ENCODE measurements at regions not wholly inside any gene's neighbourhood (a gene's known extent, or its start where the extent isn't known, plus 50 kb on each side); places are given as distances from the start of the nearest gene placed in this dataset.

- WGBS, 2 experiments (ENCODE audit: extremely low coverage in 2 of 2, insufficient read length in 1 of 2): no CpG with 5 or more reads among the region's 6 CpGs
- H3K4me3 ChIP-seq (ENCODE audit: insufficient read depth, low read depth, low read length): no peak overlapping the region
- H4K20me1 ChIP-seq (ENCODE audit: insufficient read depth, low read length): no peaks in the 10 kb centered on the region
- H2BK15ac ChIP-seq (ENCODE audit: low read depth, low read length): no peak overlapping the region
- CTCF ChIA-PET: no interaction called here
- no peak overlapping the region for H3K9ac ChIP-seq (ENCODE audit: low read depth, low read length)
- H3K14ac ChIP-seq (replicated peaks; ENCODE audit: low read depth, low read length): no peak overlapping the region
- H2BK120ac ChIP-seq (ENCODE audit: low read depth, low read length): no peak overlapping the region
- H3K18ac ChIP-seq (ENCODE audit: low read depth, low read length): no peak overlapping the region
- H4K8ac ChIP-seq (ENCODE audit: low read depth in 2 of 2, low read length in 2 of 2): no peak overlapping the region
- no TSS peak for BruUV-seq (replicated peaks)
- no peak overlapping the region for H2AK5ac ChIP-seq (ENCODE audit: low read depth, low read length)
- H3K27ac ChIP-seq (ENCODE audit: insufficient read depth, low read length): no peak overlapping the region
- H3K36me3 ChIP-seq (ENCODE audit: control insufficient read depth, insufficient read depth, low read length): no peaks in the 10 kb centered on the region
- DNase-seq (no peak), ATAC-seq (ENCODE audit: low read depth) (no peak)
- TF ChIP-seq MAFK (IDR thresholded peaks at IDR 0.05; ENCODE audit: low read depth, low read length) (no peak), CTCF (conservative IDR thresholded peaks at IDR 0.05; ENCODE audit: low read depth, low read length) (no peak), BHLHE40 (IDR thresholded peaks at IDR 0.05; ENCODE audit: low read depth, low read length) (no peak), MAZ (IDR thresholded peaks at IDR 0.05; ENCODE audit: borderline replicate concordance, low read depth, low read length) (no peak), RAD21 (IDR thresholded peaks at IDR 0.05; ENCODE audit: low read length) (no peak), CHD1 (IDR thresholded peaks at IDR 0.05; ENCODE audit: low read depth, low read length) (no peak), CEBPB (IDR thresholded peaks at IDR 0.05; ENCODE audit: low read depth, low read length) (no peak), FOS (IDR thresholded peaks at IDR 0.05; ENCODE audit: low read depth, low read length) (no peak)
- H3K56ac ChIP-seq (ENCODE audit: extremely low read depth, insufficient read depth, low read length): no peak overlapping the region
- no peak overlapping the region for H3K23ac ChIP-seq (ENCODE audit: low read depth, low read length)
- no peak overlapping the region for H3K4ac ChIP-seq (ENCODE audit: low read depth, low read length)
- no peaks in the 10 kb centered on the region for H3K4me1 ChIP-seq (ENCODE audit: control insufficient read depth, insufficient read depth, low read length)
- no peaks in the 10 kb centered on the region for H3K27me3 ChIP-seq (ENCODE audit: control insufficient read depth, insufficient read depth, low read length)
- no peak overlapping the region for H2AK9ac ChIP-seq (replicated peaks; ENCODE audit: low read depth, low read length, poor library complexity)
- no peak overlapping the region for H2BK20ac ChIP-seq (ENCODE audit: low read depth, low read length)
- H4K5ac ChIP-seq (ENCODE audit: low read depth, low read length): no peak overlapping the region
- dilution Hi-C loops (cut with HindIII; ENCODE audit: low sequenced_read_pairs, unreplicated experiment): no loop called here
- intact Hi-C loops (cut with micrococcal nuclease): no loop called here
- H3K4me2 ChIP-seq (ENCODE audit: low read depth, low read length): no peak overlapping the region
- H4K91ac ChIP-seq (ENCODE audit: insufficient read depth, low read depth, low read length): no peak overlapping the region
- peaks cover 4% of the 10 kb centered on the region; the same call in 1 of the 2 replicates for H3K9me3 ChIP-seq (ENCODE audit: control insufficient read depth, insufficient read depth, low read length)
- H3K9me1 ChIP-seq (ENCODE audit: insufficient read depth, low read length): no peaks in the 10 kb centered on the region
- POLR2A ChIA-PET (ENCODE audit: unreplicated experiment): no interaction called here
- in situ Hi-C loops (cut with MboI; ENCODE audit: low sequenced_read_pairs): no loop called here
- H3K79me1 ChIP-seq (ENCODE audit: low read depth in 1 of 2, low read length in 2 of 2): no peaks in the 10 kb centered on the region
- H2AFZ ChIP-seq (replicated peaks; ENCODE audit: low read length, poor library complexity): no peak overlapping the region
- no peak overlapping the region for H2BK5ac ChIP-seq (ENCODE audit: low read depth, low read length, poor library complexity, severe bottlenecking)
These were observed 107.9 kb upstream of the OR4E1 start for GRCh38 chr14:21781543-21781942.

Data from IMR-90 (cell line).